GM21529 (cell line): ENCODE measurements at regions not wholly inside any gene's neighbourhood (a gene's known extent, or its start where the extent isn't known, plus 50 kb on each side); places are given as distances from the start of the nearest gene placed in this dataset.

ENCODE experiments used
- ATAC-seq: cut with Tn5 transposase; IDR thresholded peaks from one replicate; pipeline ENCODE4 v1.9.1; 2021; ENCODE audit not compliant: unreplicated experiment

DNA sequence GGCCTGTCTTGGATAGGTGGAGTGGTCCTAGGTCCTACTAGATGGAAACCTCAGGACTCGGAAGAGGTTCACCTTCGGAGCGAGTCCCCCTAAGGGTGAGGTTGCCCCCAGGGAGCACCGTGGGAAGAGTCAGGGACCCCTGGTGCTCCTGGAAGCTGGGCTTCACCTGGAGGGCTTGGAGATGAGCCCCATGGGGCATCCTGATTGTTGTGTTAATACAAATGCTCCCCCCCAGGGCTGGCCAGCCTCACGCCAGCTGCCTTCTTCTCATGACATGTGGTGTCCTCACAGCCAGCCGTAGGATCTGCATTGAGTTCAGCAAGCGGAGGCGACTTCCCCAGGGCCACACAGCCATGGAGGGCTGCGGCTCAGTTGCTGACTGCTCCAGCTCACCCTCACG is 1487.5 kb downstream of the BRD1 start:
- no peak for ATAC-seq

DNA sequence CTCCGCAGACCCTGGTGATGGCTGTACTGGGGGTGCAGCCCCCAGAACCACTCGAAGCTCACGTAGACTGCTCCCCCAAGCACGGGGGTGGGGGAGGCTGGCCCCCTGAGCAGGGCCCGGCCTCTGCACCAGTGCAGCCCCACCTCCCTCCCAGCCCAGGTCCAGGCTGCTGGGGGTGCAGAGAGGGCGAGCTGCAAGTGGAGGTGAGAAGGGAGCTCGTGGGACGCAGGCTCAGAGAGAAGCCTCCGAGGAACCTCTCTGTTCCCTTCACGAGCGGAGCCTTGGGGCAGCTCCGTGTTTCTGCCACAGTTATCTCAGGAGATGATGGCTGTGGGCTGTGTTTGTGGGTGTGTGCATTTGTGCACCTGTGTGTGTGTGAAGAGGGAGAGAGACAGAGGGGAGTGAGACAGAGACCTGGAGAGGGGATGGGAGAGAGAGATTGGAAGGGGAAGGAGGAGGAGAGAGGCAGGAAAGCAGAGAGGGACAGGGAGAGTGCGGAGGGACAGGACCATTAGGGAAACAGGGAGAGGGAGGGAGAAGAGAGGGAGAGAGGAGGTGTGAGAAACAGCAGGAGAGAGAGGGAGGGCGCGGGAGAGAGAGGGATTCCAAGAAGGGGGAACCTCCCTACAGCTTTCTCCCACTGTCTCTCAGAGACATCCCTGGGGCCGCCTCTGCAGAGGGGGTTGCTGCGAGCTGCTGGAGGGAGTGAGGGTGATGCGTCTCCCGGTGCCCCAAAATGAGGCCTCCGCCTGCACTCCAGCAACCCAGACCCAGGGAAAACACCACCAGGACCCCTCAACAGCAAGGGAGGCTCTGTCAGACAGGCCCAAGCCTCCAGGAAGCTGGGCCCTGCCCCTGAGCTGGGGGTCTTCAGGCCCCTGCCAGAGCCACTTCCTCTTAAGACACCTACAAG is 1488.6 kb downstream of the BRD1 start:
- ATAC-seq = no peak

DNA sequence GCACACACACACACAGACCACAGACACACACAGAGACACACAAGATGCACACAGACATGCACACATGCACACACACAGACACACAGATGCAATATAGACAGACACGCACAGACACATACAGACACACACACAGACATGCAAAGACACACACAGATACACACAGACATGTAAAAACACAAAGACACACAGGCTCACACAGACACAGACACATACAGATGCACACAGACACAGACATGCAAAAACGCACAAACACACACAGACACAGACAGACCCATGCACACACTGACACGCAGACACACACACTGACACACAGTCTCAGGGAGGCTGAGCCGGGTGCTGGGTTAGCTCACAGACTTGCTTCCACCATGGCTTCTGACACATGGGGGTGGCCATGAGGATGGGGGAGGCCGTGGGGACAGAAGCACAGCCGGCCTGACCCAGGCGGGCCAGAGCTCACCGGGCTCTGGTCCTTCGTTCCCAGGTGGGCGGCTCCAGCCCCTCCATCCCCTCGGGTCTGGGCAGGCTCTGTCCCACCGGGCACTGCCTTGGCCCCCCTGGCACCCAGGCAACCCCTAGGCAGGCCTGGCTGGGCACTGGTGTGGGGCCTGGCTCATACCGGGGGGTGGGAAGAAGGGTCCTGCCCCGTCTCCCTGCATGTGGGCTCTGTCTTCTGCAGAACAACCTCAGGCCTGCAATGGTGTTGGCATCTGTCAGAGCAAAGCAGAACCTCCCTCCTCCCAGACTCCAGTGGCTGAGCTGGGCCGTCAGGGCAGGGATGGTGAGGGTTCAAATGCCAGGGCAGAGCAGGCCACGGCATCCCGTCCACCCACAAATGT is 1489.5 kb downstream of the BRD1 start:
- no peak for ATAC-seq

DNA sequence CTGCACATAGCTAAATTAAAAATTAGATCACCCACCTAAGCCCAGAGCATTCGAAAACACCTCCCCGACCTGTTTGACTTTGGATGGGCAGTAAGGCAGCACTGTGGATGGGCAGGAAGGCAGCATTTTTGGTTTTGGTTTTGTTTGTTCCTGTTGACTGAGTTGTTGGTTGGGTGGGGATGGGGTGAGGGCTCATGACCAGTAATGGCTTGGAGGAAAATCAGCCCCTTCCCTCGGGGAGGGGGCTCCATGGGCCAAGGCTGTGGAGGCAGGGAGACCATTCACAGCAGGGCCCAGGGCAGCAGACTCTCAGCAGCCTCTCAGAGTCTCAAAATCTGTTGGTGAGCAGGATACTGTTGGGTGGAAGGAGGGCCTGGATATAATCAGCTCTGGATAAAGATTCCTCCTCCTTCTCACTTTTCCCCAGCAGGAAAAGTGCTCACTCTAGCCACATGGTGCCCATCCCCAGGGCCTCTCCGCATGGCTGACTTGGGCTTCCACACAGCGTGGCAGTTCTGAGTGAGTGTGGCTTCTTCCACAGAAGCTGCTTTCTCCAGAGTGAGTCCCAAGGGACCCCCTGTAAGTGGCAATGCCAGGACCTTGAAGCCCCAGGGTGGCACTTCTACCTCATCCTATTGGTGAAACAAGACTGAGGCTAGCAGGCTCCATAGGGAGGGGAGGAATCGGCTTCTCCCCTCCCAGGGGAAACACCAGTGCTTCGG is 1491.2 kb downstream of the BRD1 start:
- no peak for ATAC-seq

DNA sequence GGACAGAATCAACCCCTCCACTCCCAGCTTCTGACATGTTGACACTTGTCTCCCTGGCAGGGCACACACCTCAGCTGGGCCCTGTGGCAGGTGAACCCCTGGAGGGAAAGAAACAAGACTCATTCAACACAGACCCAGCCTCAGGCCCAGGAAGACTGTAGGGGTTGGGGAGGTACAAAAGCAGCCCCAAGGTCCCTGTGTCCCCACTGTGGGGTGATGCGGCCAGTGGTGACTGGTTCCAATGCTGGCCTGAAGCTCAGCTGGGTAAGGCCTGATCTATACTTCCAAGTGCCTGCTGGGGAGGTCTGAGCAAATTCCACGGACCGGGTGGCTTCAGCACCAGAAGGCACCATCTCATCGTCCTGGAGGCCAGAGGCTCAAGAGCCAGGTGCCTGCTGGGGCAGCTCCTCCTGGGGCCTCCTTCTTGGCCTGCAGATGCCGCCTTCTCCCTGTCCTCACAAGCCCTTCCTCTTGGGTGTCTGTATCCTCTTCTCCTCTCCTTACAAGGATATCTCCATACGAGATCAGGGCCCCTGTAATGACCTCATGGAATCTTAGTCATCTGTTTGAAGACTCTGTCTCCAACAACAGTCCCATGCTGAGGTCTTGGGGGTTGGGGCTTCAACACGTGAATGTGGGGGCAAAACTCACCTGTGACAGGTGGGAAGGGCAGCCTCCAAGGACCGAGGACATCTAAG is 1492.1 kb downstream of the BRD1 start:
- ATAC-seq = no peak

DNA sequence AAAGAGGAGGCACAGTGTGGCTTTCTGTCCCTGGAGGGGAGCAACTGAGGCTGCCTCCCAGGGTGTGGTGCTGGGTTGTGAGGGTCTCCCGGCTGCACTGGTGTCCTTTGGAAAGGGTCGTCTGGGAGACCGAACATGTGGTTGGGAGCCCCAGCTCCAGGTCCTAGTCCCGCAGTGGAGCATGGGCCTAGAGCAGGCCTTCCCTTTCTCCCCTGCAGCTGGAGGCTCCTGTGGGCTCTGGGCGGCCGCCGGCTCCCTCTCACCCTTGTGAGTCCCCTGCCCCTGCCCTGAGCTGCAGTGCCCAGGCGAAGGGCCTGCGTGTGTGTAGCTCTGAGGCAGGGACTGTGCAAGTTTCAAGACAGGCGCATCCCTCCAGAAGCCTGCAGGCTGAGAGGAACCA is 1492.7 kb downstream of the BRD1 start:
- no peak for ATAC-seq

DNA sequence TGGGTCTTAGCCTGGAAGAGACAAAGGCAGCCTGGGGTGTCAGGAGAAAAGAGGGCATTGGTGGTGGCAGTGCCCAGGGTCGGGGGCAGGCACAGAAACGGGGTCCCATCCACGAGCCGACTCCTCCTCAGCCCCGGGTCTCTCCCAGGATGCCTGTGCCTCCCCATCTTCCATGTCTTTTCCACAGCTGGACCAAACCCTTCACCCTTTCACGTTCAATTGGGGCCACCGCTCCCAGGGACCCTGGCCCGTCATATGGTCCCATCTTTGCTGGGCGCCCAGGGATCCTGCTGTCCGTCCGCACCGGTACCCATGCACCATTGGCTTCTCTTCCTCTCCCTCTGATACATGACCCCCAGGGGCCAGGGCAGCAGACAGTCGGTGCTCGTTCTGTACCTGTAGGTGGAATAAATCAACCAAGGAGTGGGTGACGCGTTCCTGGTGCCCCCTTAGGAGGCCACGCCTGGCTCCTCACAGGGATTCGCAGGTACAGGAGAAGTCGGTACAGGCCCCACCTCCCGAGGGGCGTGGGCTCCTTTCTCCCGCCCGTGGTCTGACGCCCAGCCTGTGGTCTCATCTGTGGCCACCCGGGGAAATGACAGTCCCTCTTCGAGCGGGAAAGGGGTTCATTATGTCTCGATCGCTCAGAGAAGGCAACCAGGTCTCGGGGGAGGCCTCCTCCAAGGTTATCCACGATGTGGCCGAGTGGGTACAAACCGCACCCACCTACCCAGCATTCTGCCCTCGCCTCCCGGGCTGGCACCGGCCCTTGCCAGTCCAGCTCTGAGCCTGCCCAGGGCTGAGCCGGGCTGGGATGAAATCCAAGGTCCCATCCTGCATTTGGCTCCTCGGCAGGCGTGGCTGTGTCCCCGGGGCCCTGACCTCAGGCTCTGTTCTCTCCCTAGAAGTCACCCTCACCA is 1493.6 kb downstream of the BRD1 start:
- ATAC-seq = no peak

DNA sequence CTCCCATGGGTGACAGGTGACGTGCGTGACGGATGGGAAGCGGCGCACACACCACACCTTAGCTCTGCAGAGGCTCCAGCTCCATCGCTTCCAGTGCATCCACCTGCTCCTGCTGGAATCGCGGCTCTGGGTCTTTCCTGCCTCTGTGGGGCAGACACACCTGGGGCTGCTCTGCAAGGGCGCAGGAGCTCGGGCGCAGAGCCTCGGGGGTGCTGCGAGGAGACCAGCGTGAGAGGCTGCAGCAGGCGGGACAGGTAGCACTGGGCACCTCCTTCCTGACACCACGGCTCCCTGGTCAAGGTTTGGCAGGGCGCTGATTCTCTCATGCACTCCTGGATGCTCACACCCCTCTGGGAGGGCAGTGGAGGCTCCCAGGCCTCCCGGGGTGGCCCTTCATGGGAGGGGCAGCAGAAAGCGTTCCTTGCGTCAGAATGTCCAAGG is 1494.3 kb downstream of the BRD1 start:
- ATAC-seq = no peak

DNA sequence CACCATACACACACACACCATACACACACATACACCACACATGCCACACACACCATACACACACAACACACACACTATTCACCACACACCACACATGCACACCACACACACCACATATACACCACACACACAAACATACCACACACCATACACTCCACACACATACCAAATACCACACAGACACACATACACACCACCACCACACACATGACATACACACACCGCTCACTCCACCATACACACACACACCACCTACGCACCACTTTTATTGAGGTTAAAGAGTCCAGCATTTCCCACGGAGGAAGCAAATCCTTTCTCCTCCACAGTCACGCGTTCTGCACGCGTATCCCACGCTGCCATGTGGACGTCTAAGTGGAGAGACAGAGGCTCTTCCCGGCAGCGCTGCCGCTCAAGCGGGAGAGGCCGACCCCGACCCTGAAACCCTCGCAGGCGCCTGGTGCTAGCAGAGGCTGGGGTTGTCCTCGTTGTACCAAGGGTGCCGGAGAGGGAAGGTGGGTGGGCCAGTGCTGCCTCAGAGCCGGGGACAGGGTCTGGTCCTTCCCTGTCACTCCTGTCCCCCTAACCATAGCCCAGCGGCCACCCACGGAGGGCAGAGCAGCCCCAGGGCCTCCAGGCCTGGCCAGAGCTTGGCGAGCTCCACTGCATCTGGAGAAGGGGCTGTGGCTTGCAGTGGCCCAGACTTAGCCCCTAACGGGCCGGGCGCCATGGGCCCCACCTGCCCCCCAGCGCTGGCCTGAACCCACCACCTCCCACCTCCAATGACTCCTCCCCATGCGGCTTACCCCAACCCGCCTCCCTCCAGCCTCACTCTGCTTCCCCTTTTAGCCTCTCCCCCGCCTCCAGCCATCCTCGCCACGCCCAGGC is 1495.0 kb downstream of the BRD1 start:
- ATAC-seq = no peak

DNA sequence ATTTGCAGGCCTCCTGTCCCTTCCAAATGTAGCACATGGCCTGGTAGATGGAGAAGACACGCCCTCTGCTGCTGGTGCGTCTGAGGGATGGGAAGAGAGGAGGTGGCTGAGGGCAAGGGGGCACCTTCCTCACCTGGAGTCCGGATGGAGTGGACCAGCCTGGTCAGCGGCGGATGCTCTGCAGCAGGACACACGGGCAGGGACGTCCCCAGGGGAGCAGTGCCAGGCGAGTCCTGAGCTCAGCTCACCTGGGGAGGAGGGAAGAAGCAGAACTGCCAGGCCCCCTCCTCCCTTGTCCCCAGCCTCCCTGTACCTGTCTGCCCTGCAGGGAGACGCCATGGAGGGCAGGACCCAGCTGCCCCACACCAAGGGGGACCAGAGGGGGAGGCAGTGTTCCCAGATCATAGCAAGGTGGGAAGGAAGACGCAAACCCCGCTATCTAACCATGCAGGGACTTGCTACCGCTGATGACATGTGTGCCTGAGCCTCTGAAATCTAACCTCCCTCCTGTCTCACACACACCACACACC is 1495.9 kb downstream of the BRD1 start:
- ATAC-seq = no peak

DNA sequence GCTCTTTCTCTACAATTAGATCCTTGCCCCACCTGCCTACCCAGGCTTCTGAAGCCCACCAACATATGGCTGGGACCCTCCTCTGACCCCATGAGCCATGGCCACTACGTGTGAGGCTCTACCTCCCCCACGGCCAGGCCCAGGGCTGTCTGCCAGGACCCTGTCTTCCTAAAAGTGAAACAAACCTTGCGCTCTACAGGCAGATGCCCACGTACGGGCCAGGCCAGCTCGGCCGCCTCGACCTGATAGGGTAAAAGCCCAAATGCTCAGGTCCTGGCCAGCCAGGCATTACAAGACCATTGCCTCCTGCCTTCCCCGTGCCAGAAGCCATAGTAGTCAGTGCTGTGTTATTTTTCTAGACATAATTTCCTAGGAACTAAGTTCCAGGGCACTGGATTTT is 1496.4 kb downstream of the BRD1 start:
- no peak for ATAC-seq

DNA sequence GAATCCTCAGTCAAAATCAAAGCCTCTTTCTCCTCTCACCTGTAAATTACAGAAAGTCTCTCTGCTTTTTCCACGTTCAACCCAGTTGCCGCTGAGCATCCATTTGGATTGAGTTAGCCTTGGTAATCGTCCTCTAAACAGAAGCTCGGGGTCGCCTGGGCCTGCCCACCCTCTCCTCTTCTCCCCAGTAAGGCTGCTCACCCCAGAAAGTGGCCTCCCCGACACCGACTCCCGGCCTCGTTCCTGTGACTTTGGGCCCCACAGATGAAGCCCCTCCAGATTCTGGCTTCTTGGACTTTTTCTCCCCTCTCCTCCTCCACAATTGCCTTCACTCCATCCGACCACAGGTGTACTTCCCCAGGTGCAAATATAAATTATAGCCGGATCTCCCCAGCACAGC is 1500.0 kb downstream of the BRD1 start:
- no peak for ATAC-seq

DNA sequence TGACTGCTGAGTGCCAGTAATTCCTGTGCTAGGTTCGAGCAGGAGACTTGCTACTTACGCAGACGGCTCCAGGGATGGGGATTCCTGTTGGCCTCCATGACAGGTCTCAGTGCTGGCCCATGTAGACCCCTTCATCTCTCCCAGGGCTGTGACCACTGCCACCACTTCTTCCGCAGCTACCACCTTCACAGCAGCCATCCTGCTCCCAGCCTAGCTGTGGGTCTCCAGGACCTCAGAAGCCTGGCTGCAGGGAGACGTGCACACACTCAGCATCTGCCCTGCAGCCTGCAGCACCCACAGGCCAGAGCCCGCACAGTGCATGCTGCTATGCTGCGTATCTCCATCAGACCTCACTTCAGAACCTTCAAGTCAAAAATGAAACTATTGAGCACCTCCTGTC is 1503.9 kb downstream of the BRD1 start:
- ATAC-seq = no peak

DNA sequence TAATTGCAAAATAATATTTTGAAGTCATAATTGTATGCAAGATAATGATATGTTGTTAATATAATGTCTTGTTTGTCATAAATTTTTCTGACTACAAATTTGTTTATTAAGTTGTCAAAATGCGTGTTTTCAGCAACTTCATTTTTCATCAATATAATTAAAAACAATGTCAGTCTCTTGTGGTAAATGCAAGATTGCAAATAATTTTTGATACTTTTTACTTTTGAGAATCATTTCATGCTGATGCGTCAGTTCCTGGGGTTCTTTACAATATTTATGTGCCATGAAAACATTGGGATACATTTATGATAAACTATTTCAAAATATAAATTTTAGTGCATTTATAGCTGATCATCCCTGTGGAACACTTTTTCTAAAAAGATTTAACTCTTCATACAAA is 1504.8 kb downstream of the BRD1 start:
- no peak for ATAC-seq

DNA sequence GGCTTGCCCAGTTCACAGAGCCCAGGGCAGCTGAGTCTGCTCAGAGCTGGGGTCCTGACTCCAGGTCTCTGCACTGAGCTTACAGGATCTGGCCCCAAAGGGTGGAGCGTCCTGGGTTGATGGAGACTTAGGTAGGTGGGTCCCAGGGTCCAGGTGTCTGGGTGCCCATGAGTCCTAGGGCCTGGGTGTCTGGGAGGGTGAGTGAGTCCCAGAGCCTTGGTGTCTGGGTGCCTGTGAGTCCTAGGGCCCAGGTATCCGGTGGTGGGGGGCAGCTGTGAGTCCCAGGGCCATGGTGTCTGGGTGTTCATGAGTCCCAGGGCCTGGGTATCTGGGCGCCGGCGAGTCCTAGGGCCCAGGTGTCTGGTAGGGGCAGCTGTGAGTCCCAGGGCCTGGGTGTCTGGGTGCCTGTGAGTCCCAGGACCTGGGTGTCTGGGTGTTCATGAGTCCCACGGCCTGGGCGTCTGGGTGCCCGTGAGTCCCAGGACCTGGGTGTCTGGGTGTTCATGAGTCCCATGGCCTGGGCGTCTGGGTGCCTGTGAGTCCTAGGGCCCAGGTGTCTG is 1505.6 kb downstream of the BRD1 start:
- ATAC-seq = no peak

DNA sequence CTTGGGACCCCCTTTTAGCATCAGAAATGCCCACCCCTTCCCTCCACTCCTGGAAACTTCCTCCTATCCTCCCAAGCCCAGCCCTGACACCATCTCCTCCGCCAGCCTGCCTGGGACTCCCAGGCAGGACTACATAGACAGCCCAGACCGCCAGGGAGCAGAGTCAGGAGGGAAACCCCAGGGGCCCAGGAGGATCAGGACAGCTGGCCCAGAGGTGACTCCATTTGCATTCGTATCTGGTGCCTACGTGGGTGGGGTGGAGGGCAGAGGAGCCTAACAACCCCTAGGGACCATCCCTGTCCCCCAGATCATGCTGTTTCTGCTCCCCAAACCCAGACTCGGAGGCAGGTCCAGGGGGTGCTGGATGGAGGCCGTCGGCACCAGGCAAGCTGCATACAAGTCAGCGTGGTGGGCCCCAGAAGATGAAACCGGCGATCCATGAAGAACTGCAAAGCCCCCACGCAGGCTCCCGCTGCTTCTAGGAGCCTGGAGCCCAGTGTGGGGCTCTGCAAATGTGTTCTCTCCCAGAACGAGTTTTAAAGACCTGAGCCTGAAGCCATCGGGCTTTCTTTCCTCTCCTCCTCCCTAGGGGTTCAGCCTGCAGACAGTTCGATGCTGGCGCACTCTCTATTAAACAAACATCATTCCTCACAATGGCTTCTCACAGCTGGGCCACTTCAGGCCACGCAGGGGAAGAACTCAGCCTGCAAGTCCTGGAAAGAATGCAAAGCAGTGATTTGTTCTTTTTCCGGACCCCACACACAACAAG is 1506.8 kb downstream of the BRD1 start:
- ATAC-seq = no peak

DNA sequence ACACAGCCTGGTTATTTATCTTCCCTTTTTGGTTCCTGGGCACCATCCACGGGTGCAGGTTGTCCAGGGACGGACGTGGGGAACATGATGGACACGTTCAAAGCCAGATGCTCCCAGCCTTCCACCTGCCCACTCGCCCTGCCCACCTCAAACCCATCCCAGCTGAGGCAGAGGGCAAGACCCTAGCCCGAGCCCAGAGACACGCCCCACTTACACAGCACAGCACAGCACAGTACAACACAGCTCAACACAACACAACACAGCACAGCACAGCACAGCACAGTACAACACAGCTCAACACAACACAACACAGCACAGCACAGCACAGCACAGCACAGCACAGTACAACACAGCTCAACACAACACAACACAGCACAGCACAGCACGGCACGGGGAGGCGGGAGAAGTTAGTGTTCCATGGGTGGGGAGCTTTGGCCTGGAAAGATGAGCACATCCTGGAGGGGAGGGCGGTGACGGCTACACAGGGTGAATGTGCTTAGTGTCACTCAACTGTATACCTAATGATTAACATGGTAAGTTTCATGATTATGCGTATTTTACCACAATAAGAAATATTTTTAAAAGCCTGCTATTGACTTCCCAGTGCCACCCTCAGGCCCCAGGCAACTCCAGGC is 1507.5 kb downstream of the BRD1 start:
- ATAC-seq = no peak
